SK-N-SH (cell line): ENCODE measurements at regions not wholly inside any gene's neighbourhood (a gene's known extent, or its start where the extent isn't known, plus 50 kb on each side); places are given as distances from the start of the nearest gene placed in this dataset.

Experiments used
- CTCF ChIA-PET: fragments of 300-600, 350-600 bp; formaldehyde crosslinking; extraction: SDS; loops from one replicate; lab custom pipeline; 2021; lab: Yijun Ruan, JAX
- POLR2A ChIA-PET: fragments of 350-600 bp; sonication (Branson Sonifier 250); formaldehyde crosslinking; extraction: SDS; loops from one replicate; lab custom pipeline; 2020; ENCODE audit warnings: antibody characterized with exemption, inconsistent platforms; lab: Yijun Ruan, JAX
- DNase-seq: peaks from one replicate; pipeline ENCODE4 v3.0.0; 2012
- H2AFZ ChIP-seq: fragments of 200-600 bp; sonication (generic); 2 replicates; pipeline ENCODE4 v1.8.1; 2016; ENCODE audit warnings: antibody characterized with exemption, mild to moderate bottlenecking, low read depth
- H3F3A ChIP-seq: fragments of 200-600 bp; sonication (generic); replicated peaks from 2 replicates; pipeline ENCODE3; 2016; ENCODE audit warnings: antibody characterized with exemption, mild to moderate bottlenecking; ENCODE audit not compliant: insufficient read depth
- H3K27ac ChIP-seq, 2 experiments: fragments of 200-500 bp in 1 of 2; fragments of 200-600 bp in 1 of 2; sonication (Bioruptor generic) in 1 of 2; sonication (generic), shearing (Covaris generic) in 1 of 2; 2 replicates each; pipeline versions ENCODE4 v1.5.1 to v1.6.1; 2014 to 2016; ENCODE audit warnings: low read depth in 2 of 2, inconsistent platforms in 1 of 2, low read length in 1 of 2, mild to moderate bottlenecking in 1 of 2, mixed read lengths in 1 of 2
- H3K27me3 ChIP-seq: fragments of 200-600 bp; sonication (generic), shearing (Covaris generic); 2 replicates; pipeline ENCODE4 v1.6.1; 2016; ENCODE audit warnings: mixed run types; ENCODE audit not compliant: insufficient read depth
- H3K36me3 ChIP-seq, 2 experiments: fragments of 200-500 bp in 1 of 2; fragments of 200-600 bp in 1 of 2; sonication (Bioruptor generic) in 1 of 2; sonication (generic) in 1 of 2; replicated peaks in 1 of 2; 2 replicates each; pipeline versions ENCODE3 to v1.5.1; 2014 to 2016; ENCODE audit warnings: low read length in 1 of 2, mild to moderate bottlenecking in 1 of 2; ENCODE audit not compliant: insufficient read depth in 2 of 2, control insufficient read depth in 1 of 2
- H3K4me1 ChIP-seq, 2 experiments: fragments of 200-500 bp in 1 of 2; fragments of 200-600 bp in 1 of 2; sonication (Bioruptor generic) in 1 of 2; sonication (generic), shearing (Covaris generic) in 1 of 2; 2 replicates each; pipeline versions ENCODE4 v1.5.1 to v1.6.1; 2014 to 2016; ENCODE audit warnings: low read depth in 1 of 2, low read length in 1 of 2, mixed run types in 1 of 2; ENCODE audit not compliant: insufficient read depth in 2 of 2, control insufficient read depth in 1 of 2
- H3K4me2 ChIP-seq: fragments of 200-600 bp; sonication (generic), shearing (Covaris generic); 2 replicates; pipeline ENCODE4 v1.6.1; 2017; ENCODE audit warnings: mixed run types
- H3K4me3 ChIP-seq, 2 experiments: fragments of 200-500 bp in 1 of 2; fragments of 200-600 bp in 1 of 2; sonication (Bioruptor generic) in 1 of 2; sonication (generic), shearing (Covaris generic) in 1 of 2; 2 replicates each; pipeline versions ENCODE4 v1.5.1 to v1.8.1; 2014 to 2016; ENCODE audit warnings: low read depth in 2 of 2, inconsistent platforms in 1 of 2, low read length in 1 of 2, mild to moderate bottlenecking in 1 of 2, mixed read lengths in 1 of 2, moderate library complexity in 1 of 2
- H3K79me2 ChIP-seq: fragments of 200-600 bp; sonication (generic); 2 replicates; pipeline ENCODE4 v1.8.1; 2017; ENCODE audit warnings: mild to moderate bottlenecking; ENCODE audit not compliant: insufficient read depth
- H3K9ac ChIP-seq: fragments of 200-600 bp; sonication (generic); 2 replicates; pipeline ENCODE4 v1.6.1; 2017; ENCODE audit warnings: mixed run types
- H3K9me2 ChIP-seq: fragments of 200-600 bp; sonication (generic); 2 replicates; pipeline ENCODE4 v1.6.1; 2017; ENCODE audit warnings: mixed run types
- H3K9me3 ChIP-seq: fragments of 200-600 bp; sonication (generic); 2 replicates; pipeline ENCODE4 v1.6.1; 2017; ENCODE audit warnings: mixed run types, mild to moderate bottlenecking, moderate library complexity
- H4K20me1 ChIP-seq: fragments of 200-600 bp; sonication (generic); 2 replicates; pipeline ENCODE4 v1.6.1; 2017; ENCODE audit warnings: mild to moderate bottlenecking, mixed run types; ENCODE audit not compliant: insufficient read depth
- EZH2phosphoT487 ChIP-seq: fragments of 200-600 bp; sonication (generic); IDR thresholded peaks from 2 replicates; pipeline ENCODE4 v1.6.1; 2017; ENCODE audit warnings: low read depth, mixed run types, mild to moderate bottlenecking, antibody characterized with exemption, moderate library complexity, borderline replicate concordance
- FOSL2 ChIP-seq: IDR thresholded peaks from 2 replicates; pipeline ENCODE4 v1.4.0; 2012; ENCODE audit warnings: low read depth, mild to moderate bottlenecking, moderate library complexity, borderline replicate concordance
- FOXM1 ChIP-seq: IDR thresholded peaks from 2 replicates; pipeline ENCODE4 v1.4.0; 2012; ENCODE audit warnings: low read depth, mild to moderate bottlenecking
- GABPA ChIP-seq: IDR thresholded peaks from 2 replicates; pipeline ENCODE4 v1.4.0; 2012; ENCODE audit warnings: low read depth, mild to moderate bottlenecking
- GATA2 ChIP-seq: sonication (generic); formaldehyde crosslinking; IDR thresholded peaks from 2 replicates; pipeline ENCODE4 v1.5.0; 2020; ENCODE audit warnings: mild to moderate bottlenecking, missing genetic modification reagents
- JUND ChIP-seq: IDR thresholded peaks from 2 replicates; pipeline ENCODE4 v1.4.0; 2012
- MAX ChIP-seq: IDR thresholded peaks from 2 replicates; pipeline ENCODE4 v1.4.0; 2012; ENCODE audit warnings: low read depth
- MXI1 ChIP-seq: IDR thresholded peaks from 2 replicates; pipeline ENCODE4 v1.6.1; 2012; ENCODE audit warnings: mild to moderate bottlenecking, low read depth, low read length, improper control_type of control experiment
- NFIC ChIP-seq: IDR thresholded peaks from 2 replicates; pipeline ENCODE4 v1.4.0; 2012; ENCODE audit warnings: borderline replicate concordance
- RAD21 ChIP-seq: IDR thresholded peaks from 2 replicates; pipeline ENCODE4 v1.6.1; 2012; ENCODE audit warnings: mild to moderate bottlenecking, low read length
- RCOR1 ChIP-seq: fragments of 150-350 bp; IDR thresholded peaks from 2 replicates; pipeline ENCODE4 v1.6.1; 2017; ENCODE audit warnings: antibody characterized with exemption, low read length
- RXRA ChIP-seq: IDR thresholded peaks from 2 replicates; pipeline ENCODE4 v1.4.0; 2012; ENCODE audit warnings: low read depth, mild to moderate bottlenecking, borderline replicate concordance
- TAF1 ChIP-seq: IDR thresholded peaks from 2 replicates; pipeline ENCODE4 v1.6.1; 2012; ENCODE audit warnings: low read depth, mild to moderate bottlenecking, low read length, moderate library complexity, borderline replicate concordance
- TCF12 ChIP-seq: IDR thresholded peaks from 2 replicates; pipeline ENCODE4 v1.4.0; 2012
- TEAD4 ChIP-seq: IDR thresholded peaks from 2 replicates; pipeline ENCODE4 v1.4.0; 2012; ENCODE audit warnings: mild to moderate bottlenecking, borderline replicate concordance; ENCODE audit not compliant: insufficient read depth
- USF2 ChIP-seq: fragments of 150-350 bp; IDR thresholded peaks from 2 replicates; pipeline ENCODE4 v1.6.1; 2017; ENCODE audit warnings: antibody characterized with exemption, low read length, low read depth, borderline replicate concordance
- YY1 ChIP-seq: IDR thresholded peaks from 2 replicates; pipeline ENCODE4 v1.4.0; 2012; ENCODE audit warnings: low read depth, mild to moderate bottlenecking
- WGBS: methylation state at CpG from one replicate; pipeline ENCODE4 v1.1.6; 2017; ENCODE audit warnings: low lambda C conversion rate; 5-methylcytosine and 5-hydroxymethylcytosine counted together
- TF ChIP-seq, protein P1 (sequence below): IDR thresholded peaks from 2 replicates; pipeline ENCODE4; 2012
- TF ChIP-seq, protein P2 (sequence below): fragments of 200-600 bp; sonication (generic); IDR thresholded peaks from 2 replicates; pipeline ENCODE4 v1.6.1; 2017; ENCODE audit warnings: antibody characterized with exemption, mild to moderate bottlenecking, moderate library complexity
- TF ChIP-seq, protein P3 (sequence below): IDR thresholded peaks from 2 replicates; pipeline ENCODE4 v1.4.0; 2012; ENCODE audit warnings: low read depth, borderline replicate concordance
- TF ChIP-seq, protein P4 (sequence below): fragments of 150-350 bp; IDR thresholded peaks from 2 replicates; pipeline ENCODE4 v1.6.1; 2016; ENCODE audit warnings: mild to moderate bottlenecking, low read depth, low read length

DNA sequence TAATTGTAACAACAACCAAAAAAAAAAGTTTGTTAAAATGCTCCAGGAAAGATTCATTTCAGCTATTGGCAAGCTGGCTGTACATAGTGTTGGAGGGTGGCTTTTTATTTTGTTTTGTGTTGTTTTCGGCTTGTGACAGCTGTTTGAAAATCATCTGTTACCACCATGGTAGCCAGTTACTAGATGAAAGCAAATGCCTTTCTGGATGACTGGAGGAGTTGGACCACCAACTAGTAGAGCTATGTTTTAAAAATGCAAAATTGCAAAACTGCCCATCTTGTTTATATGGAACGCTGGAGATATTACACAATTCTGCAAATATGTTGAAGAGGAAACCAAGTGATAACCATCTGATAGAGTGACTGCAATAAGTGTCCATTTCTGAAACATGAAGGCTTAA, 53.2 kb upstream of the TNIP3 start (continued):
- TF ChIP-seq, protein P1, sequence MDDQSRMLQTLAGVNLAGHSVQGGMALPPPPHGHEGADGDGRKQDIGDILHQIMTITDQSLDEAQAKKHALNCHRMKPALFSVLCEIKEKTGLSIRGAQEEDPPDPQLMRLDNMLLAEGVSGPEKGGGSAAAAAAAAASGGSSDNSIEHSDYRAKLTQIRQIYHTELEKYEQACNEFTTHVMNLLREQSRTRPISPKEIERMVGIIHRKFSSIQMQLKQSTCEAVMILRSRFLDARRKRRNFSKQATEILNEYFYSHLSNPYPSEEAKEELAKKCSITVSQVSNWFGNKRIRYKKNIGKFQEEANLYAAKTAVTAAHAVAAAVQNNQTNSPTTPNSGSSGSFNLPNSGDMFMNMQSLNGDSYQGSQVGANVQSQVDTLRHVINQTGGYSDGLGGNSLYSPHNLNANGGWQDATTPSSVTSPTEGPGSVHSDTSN = no peak
- no peak for TF ChIP-seq YY1
- TF ChIP-seq FOSL2 = no peak
- no peak for TF ChIP-seq RCOR1
- no peak for TF ChIP-seq JUND
- TF ChIP-seq GABPA = no peak
- no peak for TF ChIP-seq GATA2 (CRISPR knock-in tag)
- TF ChIP-seq, protein P2, sequence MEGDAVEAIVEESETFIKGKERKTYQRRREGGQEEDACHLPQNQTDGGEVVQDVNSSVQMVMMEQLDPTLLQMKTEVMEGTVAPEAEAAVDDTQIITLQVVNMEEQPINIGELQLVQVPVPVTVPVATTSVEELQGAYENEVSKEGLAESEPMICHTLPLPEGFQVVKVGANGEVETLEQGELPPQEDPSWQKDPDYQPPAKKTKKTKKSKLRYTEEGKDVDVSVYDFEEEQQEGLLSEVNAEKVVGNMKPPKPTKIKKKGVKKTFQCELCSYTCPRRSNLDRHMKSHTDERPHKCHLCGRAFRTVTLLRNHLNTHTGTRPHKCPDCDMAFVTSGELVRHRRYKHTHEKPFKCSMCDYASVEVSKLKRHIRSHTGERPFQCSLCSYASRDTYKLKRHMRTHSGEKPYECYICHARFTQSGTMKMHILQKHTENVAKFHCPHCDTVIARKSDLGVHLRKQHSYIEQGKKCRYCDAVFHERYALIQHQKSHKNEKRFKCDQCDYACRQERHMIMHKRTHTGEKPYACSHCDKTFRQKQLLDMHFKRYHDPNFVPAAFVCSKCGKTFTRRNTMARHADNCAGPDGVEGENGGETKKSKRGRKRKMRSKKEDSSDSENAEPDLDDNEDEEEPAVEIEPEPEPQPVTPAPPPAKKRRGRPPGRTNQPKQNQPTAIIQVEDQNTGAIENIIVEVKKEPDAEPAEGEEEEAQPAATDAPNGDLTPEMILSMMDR = no peak
- no peak for TF ChIP-seq NFIC
- no peak for TF ChIP-seq TAF1
- TF ChIP-seq, all 33 proteins: peak for 0

DNA sequence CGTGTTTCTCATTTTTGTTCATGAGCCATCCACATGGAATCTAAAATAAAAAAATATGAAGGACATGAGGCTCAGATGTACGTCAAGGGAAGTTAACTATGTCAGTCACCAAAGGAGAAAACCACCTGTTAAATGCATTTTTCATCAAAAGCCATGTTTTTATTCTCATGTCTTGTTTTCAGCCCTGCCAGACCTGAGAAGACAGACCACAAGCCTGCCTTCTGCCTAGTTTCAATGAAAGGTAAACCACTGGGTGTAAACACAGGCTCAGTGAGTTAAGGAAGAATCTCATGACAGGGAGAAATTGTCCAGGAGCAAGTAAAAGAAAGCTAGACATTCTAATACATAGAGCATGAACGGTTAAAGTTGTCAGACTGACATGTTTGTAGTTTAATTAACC, 52.3 kb upstream of the TNIP3 start:
- H2AFZ ChIP-seq = no peak overlapping the region
- H3K4me1 ChIP-seq = no peaks in the 10 kb centered on the region
- no peaks in the 10 kb centered on the region for H3K36me3 ChIP-seq
- H4K20me1 ChIP-seq = no peaks in the 10 kb centered on the region
- H3K9ac ChIP-seq = no peak overlapping the region
- no peaks in the 10 kb centered on the region for H3K79me2 ChIP-seq
- ChIA-PET CTCF (interaction anchor here (1.0 to 1.6 kb wide), 2 partner anchors 10 to 24 kb away, joined by 3 to 4 read pairs; no protein-coding TSS in a partner anchor), POLR2A (no interaction called here)
- H3K9me2 ChIP-seq = no peaks in the 10 kb centered on the region
- H3F3A ChIP-seq = peaks cover 3% of the 10 kb centered on the region
- no peak overlapping the region for H3K4me2 ChIP-seq
- no peak for DNase-seq
- 24% methylated on average over 3 of the region's 3 CpGs for WGBS
- H3K4me3 ChIP-seq = no peak overlapping the region
- no peaks in the 10 kb centered on the region for H3K9me3 ChIP-seq
- peaks cover 11% of the 10 kb centered on the region for H3K27me3 ChIP-seq
- no peak overlapping the region for H3K27ac ChIP-seq
- TF ChIP-seq, protein P3, sequence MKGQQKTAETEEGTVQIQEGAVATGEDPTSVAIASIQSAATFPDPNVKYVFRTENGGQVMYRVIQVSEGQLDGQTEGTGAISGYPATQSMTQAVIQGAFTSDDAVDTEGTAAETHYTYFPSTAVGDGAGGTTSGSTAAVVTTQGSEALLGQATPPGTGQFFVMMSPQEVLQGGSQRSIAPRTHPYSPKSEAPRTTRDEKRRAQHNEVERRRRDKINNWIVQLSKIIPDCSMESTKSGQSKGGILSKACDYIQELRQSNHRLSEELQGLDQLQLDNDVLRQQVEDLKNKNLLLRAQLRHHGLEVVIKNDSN = no peak
- no peak for TF ChIP-seq RXRA
- no peak for TF ChIP-seq FOSL2
- TF ChIP-seq TEAD4 = no peak
- no peak for TF ChIP-seq MAX
- TF ChIP-seq GATA2 (CRISPR knock-in tag) = no peak
- no peak for TF ChIP-seq YY1
- TF ChIP-seq USF2 = no peak
- no peak for TF ChIP-seq JUND
- TF ChIP-seq MXI1 = no peak
- no peak for TF ChIP-seq FOXM1
- no peak for TF ChIP-seq EZH2phosphoT487
- no peak for TF ChIP-seq NFIC
- TF ChIP-seq, protein P4, sequence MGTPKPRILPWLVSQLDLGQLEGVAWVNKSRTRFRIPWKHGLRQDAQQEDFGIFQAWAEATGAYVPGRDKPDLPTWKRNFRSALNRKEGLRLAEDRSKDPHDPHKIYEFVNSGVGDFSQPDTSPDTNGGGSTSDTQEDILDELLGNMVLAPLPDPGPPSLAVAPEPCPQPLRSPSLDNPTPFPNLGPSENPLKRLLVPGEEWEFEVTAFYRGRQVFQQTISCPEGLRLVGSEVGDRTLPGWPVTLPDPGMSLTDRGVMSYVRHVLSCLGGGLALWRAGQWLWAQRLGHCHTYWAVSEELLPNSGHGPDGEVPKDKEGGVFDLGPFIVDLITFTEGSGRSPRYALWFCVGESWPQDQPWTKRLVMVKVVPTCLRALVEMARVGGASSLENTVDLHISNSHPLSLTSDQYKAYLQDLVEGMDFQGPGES = no peak
- TF ChIP-seq TCF12 = no peak
- no peak for TF ChIP-seq TAF1
- TF ChIP-seq RAD21 = no peak
- TF ChIP-seq, all 33 proteins: peak for 0
